Ovary (tissue), 3 donors: ENCODE measurements at regions not wholly inside any gene's neighbourhood (a gene's known extent, or its start where the extent isn't known, plus 50 kb on each side); places are given as distances from the start of the nearest gene placed in this dataset.

Source experiments
- CTCF ChIP-seq, 3 donors: fragments of 450-650 bp in 2 of 3; fragments of 200-600 bp in 1 of 3; IDR thresholded peaks; one replicate each; pipeline versions ENCODE4 v1.5.1 to v1.8.0; 2016 to 2022; ENCODE audit warnings: antibody characterized with exemption in 3 of 3, mild to moderate bottlenecking in 1 of 3
- POLR2A ChIP-seq: fragments of 450-650 bp; IDR thresholded peaks from one replicate; pipeline ENCODE4 v1.6.1; 2017; ENCODE audit warnings: antibody characterized with exemption, mild to moderate bottlenecking, moderate library complexity
- donor health status: DM: no; HTN: no; CAD: no.

- no peak for TF ChIP-seq CTCF (IDR thresholded peaks at IDR 0.05)
- TF ChIP-seq POLR2A, result no peak
These were observed 756.1 kb downstream of the SH3BGRL start for GRCh38 chrX:81957900-81958545.
